ENCODE measurements at regions not wholly inside any gene's neighbourhood (a gene's known extent, or its start where the extent isn't known, plus 50 kb on each side); places are given as distances from the start of the nearest gene placed in this dataset.

- FAIRE-seq (no peak), DNase-seq (ENCODE audit: low spot score in 2 of 2) (peak in 1 of 2 donors; percentile 22)
Measured at GRCh38 chr9:107158321-107158720, 124.8 kb upstream of the RAD23B start.

GRCh38 chr9:107161338-107161737 lies 121.7 kb upstream of the RAD23B start:
- FAIRE-seq (no peak), DNase-seq (ENCODE audit: low spot score in 2 of 2) (no peak)

- DNase-seq (ENCODE audit: low spot score in 2 of 2), result no peak
- FAIRE-seq, result no peak
Measured at GRCh38 chr9:107163370-107163769, 119.7 kb upstream of the RAD23B start.

DNA sequence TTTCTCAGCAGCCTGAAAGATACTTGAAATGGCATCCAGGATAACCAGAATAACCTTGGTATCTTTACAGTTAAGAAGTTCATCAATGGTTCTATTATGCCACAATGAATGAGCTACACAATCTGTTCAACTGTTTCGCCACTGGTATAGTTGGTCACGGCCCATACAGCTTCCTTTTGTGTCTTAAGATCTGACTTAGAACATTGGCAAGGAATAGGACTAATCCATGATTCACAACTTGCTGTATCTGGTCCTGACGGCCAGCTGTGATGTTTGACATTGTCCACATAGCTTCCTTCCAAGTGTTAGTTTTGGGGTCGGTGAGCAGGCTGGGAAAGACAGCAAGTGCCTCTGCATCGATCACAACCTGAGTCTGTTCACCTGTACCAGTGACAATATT lies 113.3 kb upstream of the RAD23B start:
- DNase-seq (ENCODE audit: low spot score in 2 of 2) (no peak), FAIRE-seq (no peak)

GRCh38 chr9:107170801-107171200 lies 112.3 kb upstream of the RAD23B start:
- no peak for FAIRE-seq
- DNase-seq (ENCODE audit: low spot score in 2 of 2), result no peak

DNA sequence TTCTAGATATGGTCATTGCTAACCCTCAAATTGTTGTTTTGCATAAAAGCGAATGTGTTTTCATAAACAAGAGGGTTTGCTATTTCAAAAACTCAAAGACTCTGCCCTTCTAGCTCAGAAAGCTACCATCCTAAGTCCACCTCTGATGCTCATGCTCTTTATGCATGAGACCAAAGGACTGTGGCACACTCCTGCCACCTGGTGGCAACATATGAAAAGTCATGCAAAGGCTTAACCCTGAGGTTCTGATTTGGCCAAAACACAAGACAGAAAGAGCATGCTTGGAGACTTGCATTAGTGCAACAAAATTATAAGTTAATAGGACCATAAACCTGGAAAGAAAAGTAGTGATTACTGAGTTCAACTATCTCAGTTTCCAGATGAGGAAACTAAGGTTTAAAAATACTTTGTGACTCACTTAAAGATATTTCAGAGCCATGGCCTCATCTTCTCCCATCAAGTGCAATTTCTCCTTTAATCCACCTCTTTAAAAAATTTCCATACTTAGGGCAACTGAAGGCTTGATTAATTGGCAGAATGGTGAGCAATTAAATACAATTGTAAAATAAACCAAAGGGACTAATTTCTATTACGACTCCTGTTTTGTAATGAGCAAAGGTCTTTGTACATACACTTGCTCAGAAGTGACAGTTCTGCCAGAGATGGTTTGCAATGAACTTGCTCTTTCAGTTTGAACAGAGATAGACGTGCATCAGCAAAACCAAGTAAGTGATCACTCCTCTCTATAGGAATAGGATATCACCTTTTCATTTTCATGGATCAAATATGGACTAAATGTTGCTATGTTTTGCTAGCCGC lies 110.7 kb upstream of the RAD23B start:
- peak; percentile 37 for FAIRE-seq
- peak; percentile 5 to 57 for DNase-seq (ENCODE audit: low spot score in 2 of 2)

DNA sequence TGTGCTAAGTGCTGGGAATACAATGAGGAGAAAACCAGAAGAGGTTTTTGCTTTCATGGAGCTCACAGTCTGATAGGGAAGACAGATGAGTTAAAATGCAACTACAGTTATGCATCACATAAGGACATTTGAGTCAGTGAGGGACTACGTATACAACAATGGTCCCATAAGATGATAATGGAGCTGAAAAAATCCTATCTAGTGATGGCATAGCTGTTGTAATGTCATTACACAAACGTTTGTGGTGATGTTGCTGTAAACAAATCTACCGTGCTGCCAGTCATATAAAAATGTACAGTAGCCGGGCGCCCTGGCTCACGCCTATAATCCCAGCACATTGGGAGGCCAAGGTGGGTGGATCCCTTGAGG lies 110.1 kb upstream of the RAD23B start:
- FAIRE-seq (no peak), DNase-seq (ENCODE audit: low spot score in 2 of 2) (no peak)

GRCh38 chr9:107173422-107174180 lies 109.5 kb upstream of the RAD23B start:
- DNase-seq (ENCODE audit: low spot score in 2 of 2) (no peak), FAIRE-seq (no peak)

DNA sequence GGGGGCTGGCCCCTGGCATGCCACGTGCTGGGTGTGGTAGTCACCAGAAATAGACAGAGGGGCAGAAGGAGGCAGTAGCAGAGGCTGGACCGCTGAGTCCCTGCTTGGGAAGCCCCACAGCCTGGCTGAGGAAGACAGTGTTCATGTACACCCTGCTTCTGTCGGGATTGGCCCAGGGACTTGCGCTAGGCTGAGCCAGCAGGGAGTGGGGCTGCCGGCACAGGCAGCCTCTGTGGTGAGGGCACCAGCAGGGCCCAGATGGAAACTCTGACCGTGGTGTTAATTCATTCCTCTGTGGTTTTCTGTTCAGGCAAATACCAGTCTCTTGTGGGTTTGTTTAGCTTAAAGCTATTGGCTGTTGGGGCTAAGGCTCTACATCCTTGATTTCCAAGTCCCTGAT lies 108.6 kb upstream of the RAD23B start:
- DNase-seq (ENCODE audit: low spot score in 2 of 2) (no peak), FAIRE-seq (no peak)

- DNase-seq (ENCODE audit: low spot score in 2 of 2) (no peak), FAIRE-seq (no peak)
Measured at GRCh38 chr9:107175041-107175440, 108.0 kb upstream of the RAD23B start.

- FAIRE-seq (no peak), DNase-seq (ENCODE audit: low spot score in 2 of 2) (no peak)
Measured at GRCh38 chr9:107175816-107176435, 107.2 kb upstream of the RAD23B start.

- FAIRE-seq, result no peak
- no peak for DNase-seq (ENCODE audit: low spot score in 2 of 2)
Measured at GRCh38 chr9:107176436-107177151, 106.5 kb upstream of the RAD23B start.

GRCh38 chr9:107177243-107177839 lies 105.7 kb upstream of the RAD23B start:
- FAIRE-seq, result no peak
- no peak for DNase-seq (ENCODE audit: low spot score in 2 of 2)

DNA sequence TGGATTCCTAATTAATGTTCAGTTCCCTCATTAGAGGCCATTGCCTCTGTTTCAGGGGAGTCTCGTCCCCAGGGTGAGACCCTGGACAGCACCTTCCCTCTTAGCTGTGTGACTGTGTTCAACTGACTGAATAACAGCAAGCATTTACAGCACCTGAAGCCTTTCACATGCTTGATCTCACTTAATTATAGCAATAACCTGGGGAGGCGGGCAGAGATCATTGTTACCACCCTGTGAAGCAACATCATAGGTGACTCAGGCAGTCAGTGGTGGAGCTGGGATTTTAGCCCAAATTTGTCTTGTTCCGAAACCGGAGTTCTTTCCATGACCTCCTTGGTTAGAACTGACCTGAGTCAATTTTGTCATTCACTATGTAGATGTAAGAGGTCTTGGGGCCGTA lies 105.2 kb upstream of the RAD23B start:
- FAIRE-seq (no peak), DNase-seq (ENCODE audit: low spot score in 2 of 2) (no peak)

- FAIRE-seq (no peak), DNase-seq (ENCODE audit: low spot score in 2 of 2) (no peak)
Measured at GRCh38 chr9:107178293-107178692, 104.8 kb upstream of the RAD23B start.

- no peak for FAIRE-seq
- no peak for DNase-seq (ENCODE audit: low spot score in 2 of 2)
Measured at GRCh38 chr9:107180206-107180605, 102.9 kb upstream of the RAD23B start.

DNA sequence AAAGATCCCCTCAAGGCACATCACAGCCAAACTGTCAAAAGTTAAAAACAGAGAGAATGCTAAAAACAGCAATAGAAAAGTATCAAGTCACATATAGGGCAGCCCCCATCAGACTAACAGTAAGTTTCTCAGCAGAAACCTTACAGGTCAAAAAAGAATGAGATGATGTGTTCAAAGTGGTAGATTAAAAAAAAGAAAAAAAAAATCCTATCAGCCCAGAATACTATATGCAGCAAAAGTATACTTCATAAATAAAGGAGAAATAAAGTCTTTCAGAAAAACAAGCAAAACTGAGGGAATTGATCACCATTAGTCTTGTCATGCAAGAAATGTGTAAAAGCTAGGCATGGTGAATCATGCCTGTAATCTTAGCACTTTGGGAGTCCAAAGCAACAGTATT lies 99.9 kb upstream of the RAD23B start:
- FAIRE-seq (no peak), DNase-seq (ENCODE audit: low spot score in 2 of 2) (no peak)

- FAIRE-seq (no peak), DNase-seq (ENCODE audit: low spot score in 2 of 2) (no peak)
Measured at GRCh38 chr9:107188376-107188775, 94.7 kb upstream of the RAD23B start.

DNA sequence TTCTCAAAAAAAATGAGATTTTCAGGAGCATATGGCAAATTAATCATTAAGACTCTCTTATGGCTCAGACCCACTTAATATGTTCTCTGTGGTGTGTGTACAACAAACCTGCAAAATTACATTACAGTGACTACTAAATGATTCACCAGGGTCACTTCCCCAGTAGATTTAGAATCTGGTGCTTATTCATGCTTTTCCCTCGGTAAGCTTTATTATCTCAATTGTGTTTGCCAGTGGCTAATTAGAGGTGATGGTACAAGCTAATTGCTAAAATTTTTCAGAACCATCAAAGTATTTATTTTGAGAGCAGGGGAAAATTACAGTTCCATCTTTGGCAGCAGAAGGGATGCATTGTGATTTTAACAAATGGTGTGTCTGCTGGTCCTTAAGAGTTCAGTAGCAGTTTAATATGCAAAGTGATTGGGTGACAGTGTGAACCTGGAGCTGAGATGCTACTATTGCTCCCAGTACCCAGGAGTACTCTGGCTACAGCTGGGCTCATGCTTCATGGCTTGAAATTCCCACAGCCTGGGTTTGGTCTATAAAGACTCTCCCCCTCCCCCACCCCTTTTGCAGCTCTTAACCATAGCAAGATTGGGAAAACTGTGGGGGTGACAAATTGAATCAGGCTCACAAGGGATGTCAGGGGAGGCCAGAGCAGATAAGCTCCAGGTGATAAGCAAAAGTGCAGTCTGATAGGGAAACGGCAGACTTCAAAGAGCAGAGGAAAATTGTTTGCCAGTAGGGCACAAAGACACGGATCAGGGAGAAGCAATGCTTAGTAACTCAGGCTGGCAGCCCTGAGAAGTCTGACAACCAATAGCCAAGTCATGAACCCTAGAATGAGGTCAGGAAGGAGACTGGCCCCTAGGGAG lies 92.8 kb upstream of the RAD23B start:
- no peak for DNase-seq (ENCODE audit: low spot score in 2 of 2)

DNA sequence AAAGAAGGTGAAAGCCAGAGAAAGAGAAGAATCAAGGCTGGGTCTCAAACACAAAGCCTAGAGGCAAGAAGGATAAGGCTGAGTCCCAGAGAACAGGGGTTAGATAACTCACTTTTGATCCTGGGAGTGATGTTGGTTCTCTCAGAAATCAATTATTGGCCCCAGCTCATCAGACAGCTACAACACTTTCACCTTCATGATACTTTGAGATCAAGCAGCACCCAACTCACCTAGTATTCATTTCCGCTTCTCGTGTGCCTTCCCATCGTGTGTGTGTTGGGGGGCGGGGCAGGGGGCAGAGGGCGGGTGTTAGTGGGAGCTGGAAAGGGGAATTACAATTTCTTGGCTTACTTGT lies 92.2 kb upstream of the RAD23B start:
- FAIRE-seq (no peak), DNase-seq (ENCODE audit: low spot score in 2 of 2) (no peak)

More for the DNA sequence above, 92.8 kb upstream of the RAD23B start:
- no peak for FAIRE-seq
